GM19025 (cell line): ENCODE measurements at regions not wholly inside any gene's neighbourhood (a gene's known extent, or its start where the extent isn't known, plus 50 kb on each side); places are given as distances from the start of the nearest gene placed in this dataset.
A peak's percentile ranks its signal among the peaks of the same experiment; 100 is the strongest.

Experiments
- ATAC-seq: cut with Tn5 transposase; IDR thresholded peaks from one replicate; pipeline ENCODE4 v1.9.1; 2021; ENCODE audit warnings: mild to moderate bottlenecking, low read depth, moderate library complexity; ENCODE audit not compliant: unreplicated experiment

- ATAC-seq, result no peak
Observed at GRCh38 chr2:155218292-155218924, 519.9 kb downstream of the KCNJ3 start.

GRCh38 chr2:155215037-155215707 is 516.7 kb downstream of the KCNJ3 start:
- no peak for ATAC-seq

- no peak for ATAC-seq
Observed at GRCh38 chr2:155209696-155210450, 511.4 kb downstream of the KCNJ3 start.

- no peak for ATAC-seq
Observed at GRCh38 chr2:155203178-155203577, 504.7 kb downstream of the KCNJ3 start.

GRCh38 chr2:155200753-155201152 is 502.3 kb downstream of the KCNJ3 start:
- ATAC-seq, result no peak

GRCh38 chr2:155190342-155190741 is 491.8 kb downstream of the KCNJ3 start:
- ATAC-seq, result no peak

GRCh38 chr2:155178921-155179320 is 480.4 kb downstream of the KCNJ3 start:
- ATAC-seq, result no peak

GRCh38 chr2:155176345-155176744 is 477.9 kb downstream of the KCNJ3 start:
- no peak for ATAC-seq

- no peak for ATAC-seq
Observed at GRCh38 chr2:155169317-155169716, 470.8 kb downstream of the KCNJ3 start.

GRCh38 chr2:155162494-155162893 is 464.0 kb downstream of the KCNJ3 start:
- no peak for ATAC-seq

- ATAC-seq, result no peak
Observed at GRCh38 chr2:155161314-155161713, 462.8 kb downstream of the KCNJ3 start.

GRCh38 chr2:155157711-155158110 is 459.2 kb downstream of the KCNJ3 start:
- ATAC-seq, result no peak

GRCh38 chr2:155157065-155157464 is 458.6 kb downstream of the KCNJ3 start:
- no peak for ATAC-seq

GRCh38 chr2:155151945-155152344 is 453.4 kb downstream of the KCNJ3 start:
- ATAC-seq, result no peak

- no peak for ATAC-seq
Observed at GRCh38 chr2:155151472-155151871, 453.0 kb downstream of the KCNJ3 start.

GRCh38 chr2:155145758-155146229 is 447.3 kb downstream of the KCNJ3 start:
- ATAC-seq, result peak; percentile 97

- no peak for ATAC-seq
Observed at GRCh38 chr2:155141418-155141817, 442.9 kb downstream of the KCNJ3 start.

- ATAC-seq, result no peak
Observed at GRCh38 chr2:155125585-155126230, 427.2 kb downstream of the KCNJ3 start.

- ATAC-seq, result no peak
Observed at GRCh38 chr2:155115846-155116245, 417.4 kb downstream of the KCNJ3 start.

GRCh38 chr2:155111070-155111469 is 412.6 kb downstream of the KCNJ3 start:
- no peak for ATAC-seq

GRCh38 chr2:155109527-155109926 is 411.0 kb downstream of the KCNJ3 start:
- ATAC-seq, result no peak
